ENCODE measurements at regions not wholly inside any gene's neighbourhood (a gene's known extent, or its start where the extent isn't known, plus 50 kb on each side); places are given as distances from the start of the nearest gene placed in this dataset.

- TF ChIP-seq CTCF (IDR thresholded peaks at IDR 0.05) (no peak), POLR2A (IDR thresholded peaks at IDR 0.05) (no peak)
Observed at GRCh38 chr12:69179786-69180185, 59.6 kb upstream of the CPSF6 start.
